Activated gamma-delta T cell treated with anti-CD3 and anti-CD28 coated beads, Interleukin-2, amount 50 U/mL, for 16 hours (primary cell): ENCODE measurements at regions not wholly inside any gene's neighbourhood (a gene's known extent, or its start where the extent isn't known, plus 50 kb on each side); places are given as distances from the start of the nearest gene placed in this dataset.

Source experiments
- DNase-seq: peaks from one replicate; pipeline ENCODE4 v3.0.0-alpha.2; 2020; ENCODE audit warnings: low read depth

GRCh38 chr2:129302561-129303183, 676.8 kb upstream of the RAB6C start:
- DNase-seq: no peak

- no peak for DNase-seq
Observed at GRCh38 chr2:129314120-129314519, 665.3 kb upstream of the RAB6C start.

- no peak for DNase-seq
Observed at GRCh38 chr2:129318581-129319421, 660.7 kb upstream of the RAB6C start.

- DNase-seq: no peak
Observed at GRCh38 chr2:129319422-129319717, 660.1 kb upstream of the RAB6C start.

DNA sequence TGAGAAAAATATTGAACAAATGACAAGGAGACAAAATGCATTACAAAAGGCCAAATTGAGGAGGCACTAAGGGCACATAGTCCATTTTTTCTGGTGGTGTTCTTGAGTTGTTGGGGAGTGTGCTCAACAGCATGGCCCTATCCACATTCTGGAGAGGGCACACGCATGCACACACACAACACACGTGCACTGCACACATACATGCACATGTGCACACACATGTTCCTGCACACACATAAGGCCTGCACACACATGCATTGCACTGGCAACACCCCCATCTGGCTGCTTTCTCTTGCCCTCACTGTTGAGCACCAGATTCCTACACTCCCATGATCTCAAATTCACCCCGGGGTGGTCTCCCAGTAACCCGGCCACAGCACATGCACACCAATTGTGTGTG, 659.2 kb upstream of the RAB6C start:
- no peak for DNase-seq

DNA sequence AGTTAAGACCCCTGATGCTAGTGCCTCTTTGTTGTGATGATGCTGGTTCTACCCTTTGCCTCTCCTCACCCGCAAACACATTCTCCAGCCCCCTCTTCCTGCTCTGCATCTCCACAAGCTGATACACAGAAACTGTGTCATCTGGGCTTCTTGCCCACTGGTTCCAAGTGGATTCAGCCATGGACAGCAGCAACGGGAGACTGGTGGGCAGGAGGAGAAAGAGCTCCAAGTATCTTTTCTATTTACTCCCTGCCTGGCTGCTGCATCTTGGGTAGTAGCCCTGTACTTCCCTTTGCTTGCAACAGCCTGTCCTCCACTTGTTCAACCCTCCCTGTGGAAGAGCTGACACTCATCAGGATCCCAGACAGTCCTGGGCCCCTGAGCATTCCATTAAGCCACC, 655.1 kb upstream of the RAB6C start:
- no peak for DNase-seq

GRCh38 chr2:129325151-129325550, 654.3 kb upstream of the RAB6C start:
- no peak for DNase-seq

GRCh38 chr2:129329574-129329973, 649.9 kb upstream of the RAB6C start:
- no peak for DNase-seq

DNA sequence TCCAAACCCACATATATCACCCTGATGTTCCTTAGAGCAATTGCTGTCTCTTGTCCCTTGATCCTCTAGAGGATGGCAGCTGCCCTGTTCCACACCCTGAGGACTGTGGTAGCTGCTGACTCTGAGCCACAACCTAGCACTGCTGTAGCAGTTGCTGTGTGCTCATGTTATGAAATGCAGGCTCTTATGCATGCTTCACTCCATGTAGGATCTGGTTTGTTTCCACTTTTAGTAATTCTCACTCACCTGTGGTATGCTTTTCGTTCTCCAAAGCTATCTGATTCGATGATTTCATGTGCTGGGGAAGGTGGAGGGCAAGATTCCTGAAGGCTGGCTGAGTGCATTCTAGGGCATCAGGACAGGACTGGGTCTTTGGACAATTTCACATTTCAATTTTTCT, 649.0 kb upstream of the RAB6C start:
- no peak for DNase-seq

DNA sequence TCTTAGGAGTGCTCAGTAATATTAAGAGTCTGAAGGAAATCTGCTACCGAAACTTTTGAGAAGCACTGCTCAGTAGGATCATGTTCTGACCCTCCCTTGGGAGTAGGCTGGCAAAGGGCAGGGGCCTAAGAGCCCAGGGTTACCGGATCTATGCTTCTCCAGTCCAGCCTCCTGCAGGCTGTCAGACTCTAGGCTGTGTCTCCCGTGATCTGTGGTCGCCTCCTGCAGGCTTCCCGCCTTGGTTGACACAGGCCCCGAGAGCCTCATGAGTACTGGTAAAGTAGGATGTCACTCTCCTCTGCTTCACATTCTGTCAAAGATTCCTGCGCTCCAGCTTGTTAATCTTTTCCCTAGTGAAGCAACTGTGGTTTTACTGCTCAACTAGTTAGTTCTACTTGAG, 647.8 kb upstream of the RAB6C start:
- no peak for DNase-seq

- DNase-seq: no peak
Observed at GRCh38 chr2:129334128-129334527, 645.3 kb upstream of the RAB6C start.

GRCh38 chr2:129334696-129335410, 644.6 kb upstream of the RAB6C start:
- no peak for DNase-seq

DNA sequence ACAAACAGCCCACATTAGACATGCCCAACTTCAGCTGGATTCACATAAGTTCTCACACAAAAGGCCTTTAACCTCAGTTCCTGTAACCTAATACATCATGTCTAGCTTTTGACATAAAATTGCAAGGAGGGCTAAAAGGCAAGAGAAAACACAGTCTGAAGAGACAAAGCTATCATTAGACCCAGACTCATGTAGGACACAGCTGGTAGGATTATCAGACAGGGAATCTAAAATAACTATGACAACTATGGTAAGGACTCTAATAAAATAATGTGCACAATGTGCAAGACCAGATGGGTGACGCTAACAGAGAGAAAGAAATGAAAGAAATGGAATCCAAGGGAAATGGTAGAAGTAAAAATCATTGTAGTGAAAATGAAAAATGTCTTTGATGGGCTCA, 643.2 kb upstream of the RAB6C start:
- DNase-seq: no peak

- DNase-seq: no peak
Observed at GRCh38 chr2:129337076-129337475, 642.4 kb upstream of the RAB6C start.

DNA sequence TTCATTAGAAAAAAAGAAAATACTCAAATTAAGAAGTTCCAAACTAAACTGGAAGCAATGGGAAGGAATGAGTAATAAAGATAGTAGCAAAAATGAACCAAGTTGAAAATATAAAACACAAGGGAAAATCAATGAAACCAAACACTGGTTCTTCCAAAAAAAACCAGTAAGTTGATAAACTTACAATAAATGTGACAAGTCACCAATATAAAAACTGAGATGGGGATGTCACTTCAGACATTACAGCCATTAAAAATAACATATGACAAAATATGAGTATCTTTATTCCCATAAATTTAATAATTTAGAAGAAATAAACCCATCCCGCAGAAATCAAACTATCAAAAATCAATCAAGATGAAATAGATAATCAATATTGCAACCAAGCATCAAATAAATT, 633.9 kb upstream of the RAB6C start:
- no peak for DNase-seq

GRCh38 chr2:129347486-129348217, 631.8 kb upstream of the RAB6C start:
- no peak for DNase-seq

DNA sequence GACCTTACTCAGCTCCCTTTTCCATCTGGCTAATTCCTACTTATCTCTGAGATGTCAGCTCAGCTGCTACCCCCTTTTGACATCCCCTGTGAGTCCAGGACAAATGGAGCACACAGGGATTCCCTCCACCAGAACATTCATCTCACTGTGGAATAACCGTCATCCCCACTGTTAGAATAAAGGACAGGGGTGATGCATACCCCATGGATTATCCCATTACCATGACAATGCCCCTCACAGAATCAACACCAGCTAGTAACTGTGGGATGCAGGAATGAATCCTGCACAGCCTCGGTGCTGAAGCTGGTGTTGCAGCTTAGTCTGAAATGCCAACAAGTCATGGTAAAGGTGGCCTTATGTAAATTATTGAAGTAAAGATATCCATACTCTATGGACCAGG, 624.8 kb upstream of the RAB6C start:
- DNase-seq: no peak

DNA sequence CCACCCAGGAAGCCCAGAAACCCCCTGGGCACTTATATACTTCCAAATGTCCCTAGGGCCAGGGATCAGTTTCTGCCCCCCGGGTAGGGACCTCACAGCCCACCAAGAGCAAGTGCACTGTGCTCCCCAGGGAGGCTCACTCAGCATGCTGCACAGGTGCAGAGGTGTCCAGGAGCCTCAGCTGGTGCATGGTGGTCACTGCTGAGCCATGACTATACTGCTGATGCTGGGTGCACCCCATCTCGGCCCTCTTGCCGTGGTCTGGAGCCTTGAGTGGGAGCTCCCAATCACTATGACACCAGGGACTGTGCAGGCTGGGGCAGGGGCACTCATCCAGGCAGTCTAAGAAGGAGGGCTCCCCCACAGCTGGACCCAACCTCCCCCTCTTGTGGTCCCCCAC, 617.8 kb upstream of the RAB6C start:
- DNase-seq: no peak

DNA sequence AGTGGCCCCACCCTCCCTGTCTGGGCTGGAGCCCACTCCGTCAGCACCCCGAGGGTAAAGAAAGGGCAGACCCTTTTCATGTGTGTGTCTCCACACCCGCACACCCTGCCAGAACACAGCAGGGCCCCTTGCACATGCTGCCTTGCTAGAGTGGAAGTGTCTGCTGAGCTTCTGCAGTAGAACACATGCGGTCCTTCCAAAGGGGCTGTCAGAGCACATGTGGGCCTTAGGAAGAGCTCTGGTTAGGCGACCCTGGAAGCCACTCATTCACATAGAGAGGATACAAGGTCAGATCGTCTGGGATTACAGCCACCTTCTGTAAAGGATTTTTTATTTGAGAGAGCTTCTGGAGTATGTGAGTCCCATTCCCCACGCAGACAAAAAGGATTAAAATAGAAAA, 613.2 kb upstream of the RAB6C start:
- no peak for DNase-seq

DNA sequence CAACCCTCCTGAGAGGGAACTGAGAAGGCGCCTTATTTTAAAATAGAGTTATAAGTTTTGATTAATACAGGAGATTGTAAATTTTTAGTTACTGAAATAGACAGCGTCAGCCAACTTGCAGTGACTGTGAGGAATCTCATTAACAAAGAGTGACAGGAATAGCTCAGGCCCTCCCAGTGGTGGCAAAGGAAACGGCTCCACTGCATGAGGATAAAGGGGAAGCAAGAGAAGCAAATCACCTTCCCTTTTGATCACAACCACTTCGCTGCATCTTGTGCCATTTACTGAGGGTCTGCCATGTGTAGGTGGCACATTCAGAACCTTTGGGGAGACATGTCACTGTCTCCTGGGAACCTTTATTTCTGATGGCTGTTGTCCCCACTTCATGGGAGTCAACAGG, 612.4 kb upstream of the RAB6C start:
- DNase-seq: no peak

GRCh38 chr2:129369437-129369836, 610.0 kb upstream of the RAB6C start:
- no peak for DNase-seq

DNA sequence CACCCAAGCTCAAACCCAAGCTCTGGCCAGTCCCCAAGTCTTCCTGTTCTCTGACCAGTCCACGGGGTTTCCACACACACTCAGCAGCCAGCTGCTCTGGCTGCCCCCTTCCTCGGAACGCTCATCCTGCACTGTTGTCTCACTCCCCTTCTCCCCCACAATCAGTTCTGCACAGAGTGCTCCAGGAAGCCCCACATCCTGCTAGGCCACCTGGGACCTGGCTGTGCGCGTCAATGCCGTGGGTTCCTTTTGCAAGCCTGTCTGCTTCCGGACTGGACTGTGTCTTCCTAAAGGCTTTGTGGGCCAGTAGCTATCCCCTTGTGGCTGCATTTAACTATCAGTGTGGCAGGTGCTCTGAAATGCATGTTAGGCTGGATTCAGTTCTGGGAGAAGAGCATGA, 605.0 kb upstream of the RAB6C start:
- DNase-seq: no peak
